Activated naive CD4-positive, alpha-beta T cell treated with anti-CD3 and anti-CD28 coated beads, Interleukin-2, amount 50 U/mL, for 72 hours (primary cell): ENCODE measurements at regions not wholly inside any gene's neighbourhood (a gene's known extent, or its start where the extent isn't known, plus 50 kb on each side); places are given as distances from the start of the nearest gene placed in this dataset.

Source experiments
- ATAC-seq, 2 donors: fragments of 150-1000 bp; cut with Tn5 transposase; 2 replicates each; pipeline ENCODE4 v1.10.0; 2021; ENCODE audit warnings: mild to moderate bottlenecking in 2 of 2, moderate library complexity in 2 of 2
- DNase-seq, 2 donors: peaks; one replicate each; pipeline ENCODE4 v3.0.0; 2021 to 2022; ENCODE audit warnings: low spot score in 2 of 2
- H3K27ac Mint-ChIP-seq, 2 donors: one replicate each; pipeline ENCODE4 v1.8.0; 2022; ENCODE audit warnings: mild to moderate bottlenecking in 2 of 2, mixed read lengths in 2 of 2
- H3K36me3 Mint-ChIP-seq, 2 donors: one replicate each; pipeline ENCODE4 v1.8.0; 2022; ENCODE audit warnings: mixed read lengths in 2 of 2
- H3K9me3 Mint-ChIP-seq, 2 donors: one replicate each; pipeline ENCODE4 v1.8.0; 2022; ENCODE audit warnings: mixed read lengths in 2 of 2

DNA sequence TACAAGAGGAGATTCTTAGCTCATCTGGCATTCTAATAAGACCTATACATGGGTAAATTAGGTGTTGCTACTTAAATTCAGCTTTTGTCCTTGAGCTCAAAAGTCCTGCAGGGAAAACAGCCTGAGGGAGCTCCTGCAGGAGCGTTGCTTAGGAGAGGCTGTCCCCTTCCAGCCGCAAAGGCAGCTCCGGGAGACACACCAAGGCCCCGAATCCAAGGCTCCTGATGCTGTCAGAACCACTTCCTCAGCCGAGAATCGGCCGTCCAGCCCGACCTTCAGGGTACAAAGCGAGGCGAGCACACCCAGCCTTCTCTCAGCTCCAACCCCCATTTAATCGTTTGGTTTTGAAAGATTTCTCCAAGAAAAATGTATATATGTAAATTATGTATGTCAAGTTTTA, 87.0 kb downstream of the DACT2 start:
- no peaks in the 10 kb centered on the region for H3K36me3 Mint-ChIP-seq
- ATAC-seq (no peak), DNase-seq (no peak)
- no peak overlapping the region for H3K27ac Mint-ChIP-seq
- H3K9me3 Mint-ChIP-seq = no peaks in the 10 kb centered on the region

DNA sequence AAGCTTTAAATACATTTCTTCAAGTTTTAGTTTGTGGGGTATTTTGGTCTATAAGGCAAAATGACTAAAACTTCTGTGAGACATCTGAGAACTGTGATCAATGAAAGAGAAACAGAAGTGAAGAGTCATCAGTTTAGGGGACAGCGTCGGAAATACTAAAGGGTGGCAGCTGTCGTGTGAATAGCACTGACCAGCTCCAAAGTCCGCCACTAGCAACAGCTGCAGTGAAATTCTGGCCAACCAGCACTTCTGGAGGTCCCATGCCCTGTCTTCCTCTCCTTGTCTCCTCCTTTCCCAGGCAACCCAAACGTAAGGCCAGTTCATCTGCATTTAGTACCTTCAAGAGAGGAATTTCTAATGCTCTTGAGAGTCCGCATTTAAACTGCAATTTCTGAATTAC, 87.5 kb downstream of the DACT2 start:
- H3K9me3 Mint-ChIP-seq = no peaks in the 10 kb centered on the region
- no peak for DNase-seq
- no peak overlapping the region for H3K27ac Mint-ChIP-seq
- no peak for ATAC-seq
- H3K36me3 Mint-ChIP-seq = no peaks in the 10 kb centered on the region

DNA sequence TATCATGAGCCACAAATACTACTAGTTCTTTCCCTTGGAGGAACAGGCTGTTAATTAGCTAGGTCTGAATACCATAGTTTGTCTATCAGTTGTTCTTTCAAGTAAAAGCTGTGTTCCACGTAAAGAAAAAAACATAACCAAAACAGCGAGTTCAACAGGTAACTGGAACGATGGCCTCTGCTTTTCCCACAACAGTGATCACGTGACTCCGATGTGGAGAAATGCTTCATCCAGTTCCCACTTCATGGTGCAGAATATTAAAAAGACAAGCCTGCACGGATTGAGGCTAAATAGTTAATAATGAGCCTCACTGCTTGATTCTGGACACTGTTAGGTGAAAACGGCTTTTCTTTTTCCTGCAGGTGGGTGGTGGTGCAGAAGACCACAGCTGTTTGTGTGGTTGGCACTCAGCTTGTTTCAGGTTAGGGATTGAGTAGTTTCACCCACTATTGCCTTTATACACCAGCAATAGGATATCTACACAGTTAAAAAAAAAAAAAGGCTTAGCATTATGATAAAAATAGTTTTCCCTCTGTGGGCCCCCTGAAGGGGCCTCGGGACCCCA, 88.1 kb downstream of the DACT2 start:
- Mint-ChIP-seq H3K36me3 (no peaks in the 10 kb centered on the region), H3K9me3 (no peaks in the 10 kb centered on the region), H3K27ac (no peak overlapping the region)
- no peak for DNase-seq
- no peak for ATAC-seq

DNA sequence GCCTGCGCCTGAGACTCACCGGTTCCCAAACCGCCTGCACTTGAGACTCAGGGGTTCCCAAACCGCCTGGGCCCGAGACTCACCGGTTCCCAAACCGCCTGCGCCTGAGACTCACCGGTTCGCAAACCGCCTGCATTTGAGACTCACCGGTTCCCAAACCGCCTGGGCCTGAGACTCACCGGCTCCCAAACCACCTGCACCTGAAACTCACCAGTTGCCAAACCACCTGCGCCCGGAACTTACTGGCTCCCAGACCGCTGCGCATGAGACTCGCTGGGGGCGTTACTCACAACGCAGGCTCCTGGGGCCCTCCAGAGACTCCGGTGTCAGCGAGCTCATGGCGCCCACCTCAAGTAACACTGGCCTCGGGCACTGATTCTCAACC, 90.2 kb downstream of the DACT2 start:
- no peaks in the 10 kb centered on the region for H3K36me3 Mint-ChIP-seq
- DNase-seq (no peak), ATAC-seq (no peak)
- H3K27ac Mint-ChIP-seq = no peak overlapping the region
- no peaks in the 10 kb centered on the region for H3K9me3 Mint-ChIP-seq

DNA sequence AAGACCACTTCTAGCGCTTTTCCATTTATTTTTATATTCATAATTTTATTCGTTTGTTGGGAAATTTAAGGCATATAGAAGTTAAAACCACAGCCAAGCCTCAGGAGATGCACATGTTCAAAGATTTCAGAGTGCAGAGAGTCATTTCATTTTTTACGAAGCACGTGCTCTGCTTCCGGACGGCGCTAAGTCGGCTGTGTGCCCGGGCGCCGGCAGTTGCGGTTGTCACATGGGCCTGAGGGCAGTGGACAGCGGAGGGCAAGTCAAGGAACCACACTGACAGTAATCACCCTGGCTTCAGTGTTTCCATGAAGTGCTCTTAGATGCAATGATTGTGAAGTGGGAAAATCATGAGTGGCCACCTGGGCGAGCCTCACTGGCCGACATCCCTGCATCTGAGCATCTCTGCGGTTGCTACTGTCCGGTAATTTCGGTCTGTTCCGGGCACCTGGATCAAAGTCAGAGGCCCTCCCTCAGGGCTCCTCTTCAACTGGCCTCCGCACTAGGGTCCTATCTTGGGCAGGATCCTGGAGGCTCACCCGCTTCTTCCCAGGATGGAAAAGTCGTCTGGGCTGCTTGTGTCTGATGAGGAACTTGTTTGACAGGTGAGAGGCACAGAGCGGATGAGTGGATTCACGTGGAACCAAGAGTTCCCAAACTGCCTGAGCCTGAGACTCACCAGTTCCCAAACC, 90.8 kb downstream of the DACT2 start:
- no peak for ATAC-seq

DNA sequence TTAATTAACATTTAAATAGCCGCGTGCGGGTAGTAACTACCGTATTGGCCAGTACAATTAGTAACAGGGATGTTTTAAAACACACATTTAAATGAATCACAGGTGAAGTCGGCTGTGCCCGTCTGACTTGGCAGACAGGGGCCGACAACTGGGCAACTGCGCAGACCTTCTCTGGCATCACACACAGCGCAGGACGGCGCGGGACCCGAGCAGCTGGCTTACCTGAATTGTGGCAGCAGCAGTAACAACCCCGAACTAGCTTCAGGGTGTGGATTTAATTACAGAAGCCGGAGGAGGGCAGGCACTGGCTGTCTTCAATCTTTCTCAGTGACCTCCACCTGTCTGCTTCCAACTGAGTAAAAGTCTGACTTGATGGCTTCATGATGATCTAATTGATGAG, 91.7 kb downstream of the DACT2 start:
- no peak overlapping the region for H3K27ac Mint-ChIP-seq
- H3K9me3 Mint-ChIP-seq = no peaks in the 10 kb centered on the region
- ATAC-seq (no peak), DNase-seq (no peak)
- H3K36me3 Mint-ChIP-seq = no peaks in the 10 kb centered on the region

More for the DNA sequence above, 90.8 kb downstream of the DACT2 start:
- Mint-ChIP-seq H3K9me3 (no peaks in the 10 kb centered on the region), H3K27ac (no peak overlapping the region), H3K36me3 (no peaks in the 10 kb centered on the region)
- DNase-seq = no peak

DNA sequence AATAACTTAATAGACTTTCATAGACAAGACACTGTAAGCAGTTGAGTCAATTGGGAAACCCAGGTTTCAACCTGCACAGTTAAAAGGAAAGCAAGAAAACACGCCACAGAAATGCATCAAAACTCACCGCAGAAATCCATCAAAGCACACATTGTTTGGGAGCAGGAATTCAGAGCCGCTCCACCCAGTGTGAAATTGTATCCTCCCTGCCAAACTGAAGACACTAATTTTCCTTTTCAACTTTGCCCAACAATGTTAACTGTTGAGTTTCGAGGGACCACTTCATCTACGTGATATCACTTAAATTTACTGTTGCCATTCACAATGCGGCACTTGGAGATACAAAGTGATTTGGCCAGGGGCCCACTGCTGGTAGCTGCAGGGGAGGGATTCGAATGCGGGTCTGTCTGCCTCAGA, 92.7 kb downstream of the DACT2 start:
- ATAC-seq (no peak), DNase-seq (no peak)
- Mint-ChIP-seq H3K36me3 (no peaks in the 10 kb centered on the region), H3K9me3 (no peaks in the 10 kb centered on the region), H3K27ac (no peak overlapping the region)

DNA sequence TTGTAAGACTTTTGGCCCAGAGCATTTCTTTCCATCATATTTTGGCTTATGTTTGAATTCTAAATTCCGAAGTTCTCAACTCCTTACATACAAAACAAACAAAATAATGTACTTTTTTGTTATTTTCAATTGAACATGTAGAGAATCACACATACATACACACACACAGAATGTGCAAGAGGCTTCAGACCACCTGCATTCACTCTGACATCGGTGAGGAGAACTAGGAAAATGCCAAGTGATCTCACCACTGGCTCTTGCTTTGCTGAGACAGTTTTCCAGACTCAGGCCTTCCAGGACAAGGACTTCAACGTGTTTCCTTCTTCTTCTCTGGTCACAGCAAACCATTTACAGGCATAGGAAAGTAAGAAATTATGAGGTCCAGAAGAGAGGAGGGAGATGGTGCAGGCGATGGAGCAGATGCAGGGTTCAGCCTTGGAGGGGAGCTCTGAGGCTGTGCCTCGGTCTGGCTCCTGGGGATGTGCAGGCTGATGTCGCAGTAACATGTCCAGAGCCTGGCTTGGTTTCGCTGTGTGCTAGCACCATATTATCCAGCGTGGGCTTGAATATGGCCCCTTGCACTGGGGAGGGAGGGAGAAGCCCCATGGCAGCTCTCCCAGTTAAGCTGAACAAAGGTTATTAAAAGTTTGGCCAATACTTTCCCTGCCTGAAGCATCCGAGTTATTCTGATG, 93.4 kb downstream of the DACT2 start:
- ATAC-seq = no peak
- no peaks in the 10 kb centered on the region for H3K36me3 Mint-ChIP-seq
- H3K9me3 Mint-ChIP-seq = no peaks in the 10 kb centered on the region
- DNase-seq = no peak
- no peak overlapping the region for H3K27ac Mint-ChIP-seq

DNA sequence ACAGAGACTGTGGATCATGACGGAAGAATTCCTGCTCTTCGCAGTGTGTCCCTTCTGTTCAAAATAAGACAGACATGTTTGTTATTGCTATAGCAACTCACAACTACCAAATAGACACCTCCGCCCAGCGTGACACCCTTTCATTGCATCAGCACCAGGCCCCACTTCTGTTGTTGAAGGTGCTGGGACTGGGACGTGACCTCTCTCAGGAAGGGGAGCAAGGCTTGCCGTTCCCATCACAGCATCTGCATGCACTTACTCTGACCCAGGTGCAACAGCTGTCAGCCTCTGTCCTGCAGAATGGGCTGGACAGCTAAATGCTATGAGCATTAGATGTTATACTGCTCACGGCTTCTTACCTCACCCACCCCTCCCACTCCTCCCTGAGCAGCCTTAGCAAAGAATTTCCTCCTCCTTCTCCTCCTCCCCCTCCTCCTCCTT, 94.1 kb downstream of the DACT2 start:
- ATAC-seq (no peak), DNase-seq (no peak)
- Mint-ChIP-seq H3K9me3 (no peaks in the 10 kb centered on the region), H3K36me3 (no peaks in the 10 kb centered on the region), H3K27ac (no peak overlapping the region)

DNA sequence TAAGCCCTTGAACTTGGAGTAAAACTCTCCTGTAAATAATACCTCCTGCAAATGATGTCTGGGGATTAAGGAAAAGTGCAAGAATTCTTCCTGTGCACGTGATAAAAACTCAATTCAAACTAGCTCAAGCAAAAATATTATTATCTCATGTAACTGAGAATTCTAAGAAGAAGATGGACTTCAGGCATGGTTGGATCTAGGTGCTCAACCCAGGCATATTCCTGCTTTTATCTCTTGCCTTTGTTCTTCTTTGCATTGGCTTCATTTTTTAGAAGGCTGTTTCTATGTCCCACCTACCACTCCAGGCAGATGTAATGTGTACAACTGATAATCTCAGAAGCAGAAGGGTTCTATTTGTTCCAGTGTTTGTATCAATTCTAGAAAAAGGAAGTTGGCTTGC, 95.8 kb downstream of the DACT2 start:
- ATAC-seq (no peak), DNase-seq (no peak)
- Mint-ChIP-seq H3K36me3 (no peaks in the 10 kb centered on the region), H3K27ac (no peak overlapping the region), H3K9me3 (no peaks in the 10 kb centered on the region)

DNA sequence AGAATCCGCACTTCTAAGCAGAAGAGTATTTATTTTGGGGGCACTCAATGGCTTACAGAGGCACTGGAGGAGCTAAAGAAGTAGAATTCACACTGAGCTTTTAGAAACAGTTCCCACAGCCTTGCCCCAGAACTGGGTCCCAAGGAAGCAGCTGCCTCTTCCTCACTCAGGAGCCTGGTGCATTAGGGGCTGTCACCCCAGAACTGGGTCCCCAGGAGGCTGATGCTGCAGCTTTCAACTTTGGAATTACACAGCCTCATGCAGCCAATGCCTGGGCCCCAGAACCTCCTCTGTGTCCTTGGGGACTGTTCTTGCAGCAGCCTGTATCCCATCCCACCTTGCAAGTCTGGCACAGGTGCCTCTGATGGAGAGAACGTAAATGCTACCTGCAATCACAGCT, 96.4 kb downstream of the DACT2 start:
- Mint-ChIP-seq H3K27ac (no peak overlapping the region), H3K9me3 (no peaks in the 10 kb centered on the region), H3K36me3 (no peaks in the 10 kb centered on the region)
- ATAC-seq = no peak
- no peak for DNase-seq

DNA sequence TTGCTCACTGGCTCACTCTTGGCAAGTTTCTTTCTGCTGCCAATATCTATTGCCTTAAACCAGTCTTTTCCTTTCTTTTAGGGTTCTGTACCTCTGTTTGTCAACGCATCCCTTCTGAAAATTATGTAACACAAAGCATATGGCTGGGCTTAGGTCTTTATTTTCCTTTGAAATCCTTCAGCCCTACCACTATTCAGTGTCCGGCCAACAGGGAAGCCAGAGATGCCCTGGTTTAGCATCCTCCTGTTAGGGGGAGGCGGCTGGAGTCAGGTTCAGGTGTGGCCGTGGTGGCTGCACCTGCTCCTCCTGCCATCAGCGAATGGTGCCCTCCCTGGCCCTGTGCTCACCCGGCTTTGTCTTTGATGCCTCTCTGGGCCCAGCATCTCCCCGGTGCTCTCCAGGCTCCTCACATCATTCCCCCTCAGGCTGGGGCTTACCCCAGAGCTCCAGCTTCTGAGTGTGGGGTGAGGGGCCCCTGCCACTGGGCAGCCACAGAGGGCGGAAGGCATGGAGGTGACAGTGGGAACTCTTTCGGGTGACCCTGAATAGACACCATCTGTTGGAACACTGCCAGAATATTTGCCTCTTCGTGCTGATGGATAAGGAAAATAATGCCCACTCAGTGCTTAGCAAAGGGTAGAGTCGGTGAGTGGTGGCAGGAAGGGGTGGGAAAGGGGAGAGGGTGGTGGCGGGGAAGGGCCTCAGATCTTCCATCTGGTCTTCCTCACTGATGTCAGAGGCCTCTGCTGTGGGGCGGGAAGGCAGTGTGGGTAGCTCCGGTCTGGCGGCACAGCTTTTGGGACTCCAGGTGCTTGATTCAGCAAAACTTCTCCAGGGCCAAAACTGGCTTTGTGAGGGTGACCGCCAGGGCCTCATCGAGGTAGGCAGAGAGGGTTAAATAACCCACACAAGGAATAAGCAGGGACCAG, 97.2 kb downstream of the DACT2 start:
- Mint-ChIP-seq H3K36me3 (no peaks in the 10 kb centered on the region), H3K9me3 (no peaks in the 10 kb centered on the region), H3K27ac (no peak overlapping the region)
- ATAC-seq (no peak), DNase-seq (no peak)

DNA sequence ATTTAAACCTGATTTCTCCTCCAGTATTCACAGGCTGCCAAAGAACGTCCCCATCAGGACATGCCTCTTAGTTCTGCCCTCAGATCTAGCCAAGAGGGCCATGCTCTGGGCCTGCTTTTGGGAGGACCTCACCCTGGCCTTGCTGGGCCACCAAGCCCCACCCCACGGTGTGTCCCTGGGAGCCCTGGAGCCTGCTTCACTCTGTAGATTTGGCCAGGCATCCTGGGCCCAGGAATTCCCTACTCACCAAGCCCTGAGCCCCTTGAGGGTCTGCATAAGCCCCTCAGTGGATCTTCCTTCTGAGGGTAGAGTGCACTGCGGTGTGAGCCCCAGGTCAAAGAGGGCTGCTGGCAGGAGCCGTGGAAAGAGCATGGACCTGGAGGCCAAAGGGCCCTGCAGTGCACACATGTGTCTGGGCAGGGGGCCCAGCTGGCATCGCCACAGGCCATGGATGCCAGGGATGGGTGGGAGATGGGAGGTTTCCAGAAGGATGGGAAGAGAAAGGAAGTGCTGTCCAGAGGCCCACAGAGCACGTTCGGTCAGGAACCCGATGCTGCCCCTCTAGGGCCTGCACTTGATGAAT, 98.0 kb downstream of the DACT2 start:
- no peak overlapping the region for H3K27ac Mint-ChIP-seq
- H3K9me3 Mint-ChIP-seq = no peaks in the 10 kb centered on the region
- ATAC-seq (no peak), DNase-seq (no peak)
- H3K36me3 Mint-ChIP-seq = no peaks in the 10 kb centered on the region

DNA sequence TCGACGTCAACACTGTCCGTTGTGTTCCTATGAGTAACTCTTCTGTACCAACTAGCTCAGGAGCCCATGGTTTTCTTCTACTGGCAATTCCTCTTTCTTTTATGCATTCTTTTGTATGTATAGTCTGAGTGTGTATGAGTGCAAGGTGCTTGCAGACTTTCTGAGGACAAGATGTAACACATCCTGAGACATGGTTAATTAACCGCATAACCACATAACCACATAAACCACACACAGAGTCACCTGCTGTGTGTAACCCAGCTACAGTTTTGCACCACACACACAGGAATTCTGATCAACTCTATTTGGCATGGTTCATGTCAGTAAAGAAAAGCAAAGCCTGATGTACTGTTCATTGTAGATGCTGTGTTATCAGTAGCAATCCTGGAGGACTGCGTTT, 98.6 kb downstream of the DACT2 start:
- no peaks in the 10 kb centered on the region for H3K36me3 Mint-ChIP-seq
- no peaks in the 10 kb centered on the region for H3K9me3 Mint-ChIP-seq
- no peak overlapping the region for H3K27ac Mint-ChIP-seq
- DNase-seq = no peak
- no peak for ATAC-seq

DNA sequence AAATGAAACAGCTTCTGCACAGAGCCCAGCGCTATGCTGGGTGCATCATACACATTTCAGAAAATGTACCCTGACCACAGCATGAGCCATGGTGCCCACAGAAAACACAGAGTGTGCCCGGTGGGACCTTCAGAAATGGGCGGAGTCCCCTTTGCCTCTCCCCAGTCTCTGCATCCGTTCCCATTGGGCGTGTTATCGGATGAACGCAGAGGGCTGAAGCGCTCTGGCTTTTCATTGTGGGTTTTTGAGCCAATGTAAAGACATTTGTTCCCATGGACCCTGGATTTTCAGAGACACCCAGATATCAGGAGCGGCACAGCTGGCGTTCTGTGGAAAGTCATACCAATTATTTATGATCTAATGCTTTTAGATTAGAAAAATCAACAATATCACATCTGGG, 99.8 kb downstream of the DACT2 start:
- Mint-ChIP-seq H3K27ac (no peak overlapping the region), H3K36me3 (no peaks in the 10 kb centered on the region), H3K9me3 (no peaks in the 10 kb centered on the region)
- DNase-seq = no peak
- ATAC-seq = no peak

DNA sequence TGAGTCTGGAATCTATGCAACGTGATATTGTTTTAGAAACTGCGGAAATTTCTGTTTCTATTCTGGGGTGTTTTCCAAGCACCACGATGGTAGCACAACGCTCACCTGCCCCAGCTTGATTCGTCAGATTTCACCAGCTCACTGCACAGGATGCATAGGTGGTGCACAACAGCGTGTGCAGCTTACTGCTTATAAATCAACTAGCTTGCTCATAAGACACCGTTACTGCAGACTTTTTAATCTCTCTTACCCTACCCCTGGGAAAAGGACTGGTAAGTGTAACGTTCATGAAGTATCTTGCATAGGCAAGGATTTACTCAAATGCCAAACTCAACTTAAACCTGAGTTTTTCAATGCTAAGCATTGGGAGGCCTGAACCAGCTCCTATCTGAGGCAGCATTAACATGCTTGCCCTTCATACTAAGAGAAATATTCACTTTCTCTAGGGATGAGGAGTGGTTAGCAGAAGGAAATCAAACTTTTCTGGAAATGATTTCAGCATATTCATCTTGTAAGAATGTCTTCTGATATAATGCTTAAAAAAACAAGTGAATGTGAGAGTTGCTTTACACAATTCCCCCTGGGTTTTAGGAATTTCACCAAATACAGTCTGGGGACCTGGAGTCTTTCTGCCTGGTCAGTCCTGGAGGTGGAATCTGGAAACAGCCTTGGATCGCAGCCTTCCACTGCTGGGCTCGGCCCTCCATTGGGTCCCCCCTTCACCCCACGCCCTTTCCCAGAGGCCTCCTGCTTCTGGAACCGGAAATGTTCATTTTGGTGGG, 100.6 kb downstream of the DACT2 start:
- H3K36me3 Mint-ChIP-seq = no peaks in the 10 kb centered on the region
- H3K9me3 Mint-ChIP-seq = no peaks in the 10 kb centered on the region
- DNase-seq = no peak
- no peak overlapping the region for H3K27ac Mint-ChIP-seq
- no peak for ATAC-seq
